SK-N-SH treated with all-trans-retinoic acid at 6 μM for 48 hours (cell line): ENCODE measurements at regions not wholly inside any gene's neighbourhood (a gene's known extent, or its start where the extent isn't known, plus 50 kb on each side); places are given as distances from the start of the nearest gene placed in this dataset.

Source experiments
- ATAC-seq: fragments of 200-7000 bp; cut with Tn5 transposase; 3 replicates; pipeline ENCODE4 v1.9.1; 2020; ENCODE audit warnings: mild to moderate bottlenecking, moderate library complexity
- ARNTL ChIP-seq: fragments of 450-650 bp; formaldehyde crosslinking; IDR thresholded peaks from 2 replicates; pipeline ENCODE4 v1.5.0; 2020; ENCODE audit warnings: low read depth, mild to moderate bottlenecking, moderate library complexity, borderline replicate concordance
- CSDC2 ChIP-seq: fragments of 250-450 bp; sonication (Bioruptor Pico); IDR thresholded peaks from 2 replicates; pipeline ENCODE4 v1.5.0; 2020; ENCODE audit warnings: mild to moderate bottlenecking, moderate library complexity
- ESRRG ChIP-seq: fragments of 250-450 bp; sonication (Bioruptor Pico); IDR thresholded peaks from 2 replicates; pipeline ENCODE4 v1.6.1; 2021; ENCODE audit warnings: mild to moderate bottlenecking
- GLIS3 ChIP-seq: fragments of 250-450 bp; sonication (Bioruptor Pico); IDR thresholded peaks from 2 replicates; pipeline ENCODE4 v1.5.0; 2020; ENCODE audit warnings: mild to moderate bottlenecking, moderate library complexity
- ISL1 ChIP-seq: fragments of 250-450 bp; sonication (Bioruptor Pico); IDR thresholded peaks from 2 replicates; pipeline ENCODE4 v2.1.2; 2022; ENCODE audit warnings: mild to moderate bottlenecking, moderate library complexity
- OSR1 ChIP-seq: fragments of 250-450 bp; sonication (Bioruptor Pico); IDR thresholded peaks from 2 replicates; pipeline ENCODE4 v1.8.0; 2022; ENCODE audit warnings: moderate library complexity, mild to moderate bottlenecking, inconsistent platforms
- PPARA ChIP-seq: fragments of 250-450 bp; sonication (Bioruptor Pico); IDR thresholded peaks from 2 replicates; pipeline ENCODE4 v1.5.0; 2020; ENCODE audit warnings: mild to moderate bottlenecking, borderline replicate concordance
- RARB ChIP-seq: fragments of 250-450 bp; sonication (Bioruptor Pico); IDR thresholded peaks from 2 replicates; pipeline ENCODE4 v1.8.0; 2021; ENCODE audit warnings: mild to moderate bottlenecking, moderate library complexity
- SNAI2 ChIP-seq: fragments of 250-450 bp; sonication (Bioruptor Pico); IDR thresholded peaks from 2 replicates; pipeline ENCODE4 v1.5.0; 2020; ENCODE audit warnings: mild to moderate bottlenecking, moderate library complexity
- TCF4 ChIP-seq: fragments of 250-450 bp; sonication (Bioruptor Pico); IDR thresholded peaks from 2 replicates; pipeline ENCODE4 v1.8.0; 2021; ENCODE audit warnings: mild to moderate bottlenecking, moderate library complexity, borderline replicate concordance
- TOX ChIP-seq: fragments of 250-450 bp; sonication (Bioruptor Pico); IDR thresholded peaks from 2 replicates; pipeline ENCODE4 v1.8.0; 2021; ENCODE audit warnings: mild to moderate bottlenecking, moderate library complexity, borderline replicate concordance
- ZFP3 ChIP-seq: fragments of 250-450 bp; sonication (Bioruptor Pico); IDR thresholded peaks from 2 replicates; pipeline ENCODE4 v1.5.0; 2020; ENCODE audit warnings: mild to moderate bottlenecking, moderate library complexity
- ZFP30 ChIP-seq: fragments of 450-650 bp; formaldehyde crosslinking; IDR thresholded peaks from 2 replicates; pipeline ENCODE4 v1.5.0; 2022; ENCODE audit warnings: mild to moderate bottlenecking, moderate library complexity
- ZNF565 ChIP-seq: fragments of 450-650 bp; formaldehyde crosslinking; conservative IDR thresholded peaks from 2 replicates; pipeline ENCODE4 v1.5.0; 2020; ENCODE audit warnings: low read depth, mild to moderate bottlenecking, moderate library complexity
- ZNF70 ChIP-seq: fragments of 450-650 bp; formaldehyde crosslinking; IDR thresholded peaks from 2 replicates; pipeline ENCODE4 v1.5.0; 2020; ENCODE audit warnings: mild to moderate bottlenecking, moderate library complexity
- ZNF8 ChIP-seq: fragments of 450-650 bp; formaldehyde crosslinking; IDR thresholded peaks from 2 replicates; pipeline ENCODE4 v1.5.0; 2020; ENCODE audit warnings: mild to moderate bottlenecking, moderate library complexity
- TF ChIP-seq, protein P1 (sequence below): fragments of 250-450 bp; sonication (Bioruptor Pico); IDR thresholded peaks from 2 replicates; pipeline ENCODE4 v1.5.0; 2020; ENCODE audit warnings: mild to moderate bottlenecking, moderate library complexity
- TF ChIP-seq, protein P2 (sequence below): fragments of 250-450 bp; sonication (Bioruptor Pico); IDR thresholded peaks from 2 replicates; pipeline ENCODE4 v1.5.1; 2020; ENCODE audit warnings: low read depth, mild to moderate bottlenecking, moderate library complexity
- TF ChIP-seq, protein P3 (sequence below): fragments of 250-450 bp; sonication (Bioruptor Pico); IDR thresholded peaks from 2 replicates; pipeline ENCODE4 v1.8.0; 2020; ENCODE audit warnings: mild to moderate bottlenecking, moderate library complexity, borderline replicate concordance
- TF ChIP-seq, protein P4 (sequence below): fragments of 250-450 bp; sonication (Bioruptor Pico); IDR thresholded peaks from 2 replicates; pipeline ENCODE4 v1.8.0; 2021; ENCODE audit warnings: low read depth, mild to moderate bottlenecking, moderate library complexity, borderline replicate concordance
- TF ChIP-seq, protein P5 (sequence below): fragments of 250-450 bp; sonication (Bioruptor Pico); IDR thresholded peaks from 2 replicates; pipeline ENCODE4 v1.5.1; 2021; ENCODE audit warnings: mild to moderate bottlenecking, moderate library complexity

DNA sequence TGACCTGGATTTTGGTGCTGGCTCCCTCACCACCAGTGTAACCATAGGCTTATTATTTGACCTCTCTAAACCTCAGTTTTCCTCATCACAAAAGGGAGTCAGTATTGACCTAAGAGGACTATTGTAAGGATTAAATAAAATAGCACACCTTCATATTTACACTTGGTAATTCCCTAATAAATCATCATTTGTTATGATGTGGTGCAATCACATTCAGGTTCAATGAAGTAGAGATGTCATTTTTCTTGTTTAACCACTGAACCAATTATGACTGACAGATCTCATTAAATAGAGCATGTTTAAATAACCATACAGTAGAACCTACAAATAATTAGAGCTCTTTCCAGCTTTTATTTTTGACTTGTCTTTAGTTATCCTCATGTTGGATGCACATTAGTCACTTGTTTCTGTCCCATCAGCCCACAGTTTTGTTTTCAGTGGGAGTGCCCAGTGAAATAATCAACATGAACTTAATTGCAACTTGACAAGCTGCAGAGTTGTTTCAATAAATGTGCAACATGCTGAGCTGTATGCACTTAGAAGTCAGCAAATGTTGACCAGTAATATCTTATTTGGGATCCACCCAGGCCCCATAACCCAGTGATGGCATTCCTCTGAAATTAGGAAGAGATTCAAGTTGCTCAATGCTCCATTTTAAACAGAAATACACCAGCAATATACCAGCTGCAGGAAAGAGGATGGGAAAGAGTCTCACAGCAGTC is 451.7 kb upstream of the MARCKS start:
- no peak for ATAC-seq
- TF ChIP-seq ZNF70 (CRISPR knock-in tag) (no peak), PPARA (CRISPR knock-in tag) (no peak), ARNTL (CRISPR knock-in tag) (no peak)
- TF ChIP-seq, protein P1, sequence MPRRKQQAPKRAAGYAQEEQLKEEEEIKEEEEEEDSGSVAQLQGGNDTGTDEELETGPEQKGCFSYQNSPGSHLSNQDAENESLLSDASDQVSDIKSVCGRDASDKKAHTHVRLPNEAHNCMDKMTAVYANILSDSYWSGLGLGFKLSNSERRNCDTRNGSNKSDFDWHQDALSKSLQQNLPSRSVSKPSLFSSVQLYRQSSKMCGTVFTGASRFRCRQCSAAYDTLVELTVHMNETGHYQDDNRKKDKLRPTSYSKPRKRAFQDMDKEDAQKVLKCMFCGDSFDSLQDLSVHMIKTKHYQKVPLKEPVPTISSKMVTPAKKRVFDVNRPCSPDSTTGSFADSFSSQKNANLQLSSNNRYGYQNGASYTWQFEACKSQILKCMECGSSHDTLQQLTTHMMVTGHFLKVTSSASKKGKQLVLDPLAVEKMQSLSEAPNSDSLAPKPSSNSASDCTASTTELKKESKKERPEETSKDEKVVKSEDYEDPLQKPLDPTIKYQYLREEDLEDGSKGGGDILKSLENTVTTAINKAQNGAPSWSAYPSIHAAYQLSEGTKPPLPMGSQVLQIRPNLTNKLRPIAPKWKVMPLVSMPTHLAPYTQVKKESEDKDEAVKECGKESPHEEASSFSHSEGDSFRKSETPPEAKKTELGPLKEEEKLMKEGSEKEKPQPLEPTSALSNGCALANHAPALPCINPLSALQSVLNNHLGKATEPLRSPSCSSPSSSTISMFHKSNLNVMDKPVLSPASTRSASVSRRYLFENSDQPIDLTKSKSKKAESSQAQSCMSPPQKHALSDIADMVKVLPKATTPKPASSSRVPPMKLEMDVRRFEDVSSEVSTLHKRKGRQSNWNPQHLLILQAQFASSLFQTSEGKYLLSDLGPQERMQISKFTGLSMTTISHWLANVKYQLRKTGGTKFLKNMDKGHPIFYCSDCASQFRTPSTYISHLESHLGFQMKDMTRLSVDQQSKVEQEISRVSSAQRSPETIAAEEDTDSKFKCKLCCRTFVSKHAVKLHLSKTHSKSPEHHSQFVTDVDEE (CRISPR knock-in tag): no peak
- TF ChIP-seq, protein P2, sequence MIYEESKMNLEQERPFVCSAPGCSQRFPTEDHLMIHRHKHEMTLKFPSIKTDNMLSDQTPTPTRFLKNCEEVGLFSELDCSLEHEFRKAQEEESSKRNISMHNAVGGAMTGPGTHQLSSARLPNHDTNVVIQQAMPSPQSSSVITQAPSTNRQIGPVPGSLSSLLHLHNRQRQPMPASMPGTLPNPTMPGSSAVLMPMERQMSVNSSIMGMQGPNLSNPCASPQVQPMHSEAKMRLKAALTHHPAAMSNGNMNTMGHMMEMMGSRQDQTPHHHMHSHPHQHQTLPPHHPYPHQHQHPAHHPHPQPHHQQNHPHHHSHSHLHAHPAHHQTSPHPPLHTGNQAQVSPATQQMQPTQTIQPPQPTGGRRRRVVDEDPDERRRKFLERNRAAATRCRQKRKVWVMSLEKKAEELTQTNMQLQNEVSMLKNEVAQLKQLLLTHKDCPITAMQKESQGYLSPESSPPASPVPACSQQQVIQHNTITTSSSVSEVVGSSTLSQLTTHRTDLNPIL (CRISPR knock-in tag): no peak

DNA sequence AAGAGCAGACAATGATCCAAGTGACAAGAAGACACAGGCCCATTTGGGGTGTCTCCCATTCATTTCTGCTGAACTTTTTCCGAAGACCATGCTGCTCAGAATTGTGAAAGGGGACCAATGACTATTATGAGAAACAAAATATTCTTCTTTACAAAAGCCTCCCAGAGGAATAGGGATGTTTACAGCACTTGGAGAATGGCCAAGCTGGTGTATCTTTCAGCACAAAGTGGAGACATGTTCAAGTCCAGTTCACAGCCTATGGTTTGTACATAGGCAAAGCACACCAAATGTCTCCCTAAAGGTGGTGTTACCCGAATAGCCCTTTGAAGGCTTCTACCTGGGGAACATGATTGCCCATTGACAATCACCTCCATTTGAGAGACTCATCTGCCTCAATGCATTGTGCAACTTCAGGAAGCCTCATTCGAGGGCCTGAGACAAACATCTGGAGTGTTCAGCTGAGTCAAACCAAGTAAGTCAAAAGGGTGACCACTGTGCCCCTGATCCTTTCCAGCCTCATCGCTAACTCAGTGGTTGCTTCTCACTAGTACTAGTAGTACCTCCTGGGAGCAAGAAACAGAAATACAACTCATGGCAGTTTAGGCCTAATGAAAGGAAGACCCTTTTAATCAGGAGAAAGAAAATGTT is 451.0 kb upstream of the MARCKS start:
- ATAC-seq: no peak

DNA sequence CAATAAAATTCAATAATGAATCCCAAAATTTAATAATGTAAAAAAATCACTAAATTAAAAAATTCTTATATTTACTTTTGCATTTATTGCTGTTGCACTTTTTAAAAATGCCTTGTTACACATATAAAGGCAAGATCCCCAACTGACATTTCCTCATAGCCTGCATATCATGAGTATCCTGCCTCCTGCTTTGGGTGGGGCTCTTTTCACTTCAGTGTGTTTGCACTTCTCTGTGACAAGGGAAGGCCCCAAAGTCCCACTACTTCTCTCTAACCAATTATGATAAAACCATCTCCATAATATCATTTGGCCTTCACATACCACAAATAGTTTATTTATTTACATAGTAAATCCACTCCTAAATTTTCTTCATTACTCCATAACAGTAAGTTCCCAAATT is 446.1 kb upstream of the MARCKS start:
- no peak for ATAC-seq
- TF ChIP-seq TOX (CRISPR knock-in tag) (no peak), ZNF8 (CRISPR knock-in tag) (no peak), CSDC2 (CRISPR knock-in tag) (no peak), ZNF70 (CRISPR knock-in tag) (no peak), OSR1 (no peak), SNAI2 (CRISPR knock-in tag) (no peak), PPARA (CRISPR knock-in tag) (no peak)
- TF ChIP-seq, protein P3, sequence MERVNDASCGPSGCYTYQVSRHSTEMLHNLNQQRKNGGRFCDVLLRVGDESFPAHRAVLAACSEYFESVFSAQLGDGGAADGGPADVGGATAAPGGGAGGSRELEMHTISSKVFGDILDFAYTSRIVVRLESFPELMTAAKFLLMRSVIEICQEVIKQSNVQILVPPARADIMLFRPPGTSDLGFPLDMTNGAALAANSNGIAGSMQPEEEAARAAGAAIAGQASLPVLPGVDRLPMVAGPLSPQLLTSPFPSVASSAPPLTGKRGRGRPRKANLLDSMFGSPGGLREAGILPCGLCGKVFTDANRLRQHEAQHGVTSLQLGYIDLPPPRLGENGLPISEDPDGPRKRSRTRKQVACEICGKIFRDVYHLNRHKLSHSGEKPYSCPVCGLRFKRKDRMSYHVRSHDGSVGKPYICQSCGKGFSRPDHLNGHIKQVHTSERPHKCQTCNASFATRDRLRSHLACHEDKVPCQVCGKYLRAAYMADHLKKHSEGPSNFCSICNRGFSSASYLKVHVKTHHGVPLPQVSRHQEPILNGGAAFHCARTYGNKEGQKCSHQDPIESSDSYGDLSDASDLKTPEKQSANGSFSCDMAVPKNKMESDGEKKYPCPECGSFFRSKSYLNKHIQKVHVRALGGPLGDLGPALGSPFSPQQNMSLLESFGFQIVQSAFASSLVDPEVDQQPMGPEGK (CRISPR knock-in tag): no peak
- TF ChIP-seq, protein P1 (CRISPR knock-in tag): no peak
- TF ChIP-seq, protein P4, sequence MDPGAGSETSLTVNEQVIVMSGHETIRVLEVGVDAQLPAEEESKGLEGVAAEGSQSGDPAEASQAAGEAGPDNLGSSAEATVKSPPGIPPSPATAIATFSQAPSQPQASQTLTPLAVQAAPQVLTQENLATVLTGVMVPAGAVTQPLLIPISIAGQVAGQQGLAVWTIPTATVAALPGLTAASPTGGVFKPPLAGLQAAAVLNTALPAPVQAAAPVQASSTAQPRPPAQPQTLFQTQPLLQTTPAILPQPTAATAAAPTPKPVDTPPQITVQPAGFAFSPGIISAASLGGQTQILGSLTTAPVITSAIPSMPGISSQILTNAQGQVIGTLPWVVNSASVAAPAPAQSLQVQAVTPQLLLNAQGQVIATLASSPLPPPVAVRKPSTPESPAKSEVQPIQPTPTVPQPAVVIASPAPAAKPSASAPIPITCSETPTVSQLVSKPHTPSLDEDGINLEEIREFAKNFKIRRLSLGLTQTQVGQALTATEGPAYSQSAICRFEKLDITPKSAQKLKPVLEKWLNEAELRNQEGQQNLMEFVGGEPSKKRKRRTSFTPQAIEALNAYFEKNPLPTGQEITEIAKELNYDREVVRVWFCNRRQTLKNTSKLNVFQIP (CRISPR knock-in tag): no peak

More for the DNA sequence above, 451.0 kb upstream of the MARCKS start:
- TF ChIP-seq, protein P5, sequence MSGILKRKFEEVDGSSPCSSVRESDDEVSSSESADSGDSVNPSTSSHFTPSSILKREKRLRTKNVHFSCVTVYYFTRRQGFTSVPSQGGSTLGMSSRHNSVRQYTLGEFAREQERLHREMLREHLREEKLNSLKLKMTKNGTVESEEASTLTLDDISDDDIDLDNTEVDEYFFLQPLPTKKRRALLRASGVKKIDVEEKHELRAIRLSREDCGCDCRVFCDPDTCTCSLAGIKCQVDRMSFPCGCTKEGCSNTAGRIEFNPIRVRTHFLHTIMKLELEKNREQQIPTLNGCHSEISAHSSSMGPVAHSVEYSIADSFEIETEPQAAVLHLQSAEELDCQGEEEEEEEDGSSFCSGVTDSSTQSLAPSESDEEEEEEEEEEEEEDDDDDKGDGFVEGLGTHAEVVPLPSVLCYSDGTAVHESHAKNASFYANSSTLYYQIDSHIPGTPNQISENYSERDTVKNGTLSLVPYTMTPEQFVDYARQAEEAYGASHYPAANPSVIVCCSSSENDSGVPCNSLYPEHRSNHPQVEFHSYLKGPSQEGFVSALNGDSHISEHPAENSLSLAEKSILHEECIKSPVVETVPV (CRISPR knock-in tag): no peak
- TF ChIP-seq PPARA (CRISPR knock-in tag): no peak
- TF ChIP-seq ESRRG (CRISPR knock-in tag): no peak
- no peak for TF ChIP-seq CSDC2 (CRISPR knock-in tag)
- TF ChIP-seq ZFP30 (CRISPR knock-in tag): no peak
- TF ChIP-seq ZNF565 (CRISPR knock-in tag): no peak
- TF ChIP-seq TCF4 (CRISPR knock-in tag): no peak
- no peak for TF ChIP-seq TOX (CRISPR knock-in tag)
- no peak for TF ChIP-seq RARB
- TF ChIP-seq GLIS3 (CRISPR knock-in tag): no peak
- TF ChIP-seq, protein P4 (CRISPR knock-in tag): no peak
- no peak for TF ChIP-seq ZNF70 (CRISPR knock-in tag)
- TF ChIP-seq ZFP3 (CRISPR knock-in tag): no peak
- no peak for TF ChIP-seq ISL1 (CRISPR knock-in tag)
- TF ChIP-seq SNAI2 (CRISPR knock-in tag): no peak
- TF ChIP-seq, protein P2 (CRISPR knock-in tag): no peak
